ENCODE measurements at regions not wholly inside any gene's neighbourhood (a gene's known extent, or its start where the extent isn't known, plus 50 kb on each side); places are given as distances from the start of the nearest gene placed in this dataset.

DNA sequence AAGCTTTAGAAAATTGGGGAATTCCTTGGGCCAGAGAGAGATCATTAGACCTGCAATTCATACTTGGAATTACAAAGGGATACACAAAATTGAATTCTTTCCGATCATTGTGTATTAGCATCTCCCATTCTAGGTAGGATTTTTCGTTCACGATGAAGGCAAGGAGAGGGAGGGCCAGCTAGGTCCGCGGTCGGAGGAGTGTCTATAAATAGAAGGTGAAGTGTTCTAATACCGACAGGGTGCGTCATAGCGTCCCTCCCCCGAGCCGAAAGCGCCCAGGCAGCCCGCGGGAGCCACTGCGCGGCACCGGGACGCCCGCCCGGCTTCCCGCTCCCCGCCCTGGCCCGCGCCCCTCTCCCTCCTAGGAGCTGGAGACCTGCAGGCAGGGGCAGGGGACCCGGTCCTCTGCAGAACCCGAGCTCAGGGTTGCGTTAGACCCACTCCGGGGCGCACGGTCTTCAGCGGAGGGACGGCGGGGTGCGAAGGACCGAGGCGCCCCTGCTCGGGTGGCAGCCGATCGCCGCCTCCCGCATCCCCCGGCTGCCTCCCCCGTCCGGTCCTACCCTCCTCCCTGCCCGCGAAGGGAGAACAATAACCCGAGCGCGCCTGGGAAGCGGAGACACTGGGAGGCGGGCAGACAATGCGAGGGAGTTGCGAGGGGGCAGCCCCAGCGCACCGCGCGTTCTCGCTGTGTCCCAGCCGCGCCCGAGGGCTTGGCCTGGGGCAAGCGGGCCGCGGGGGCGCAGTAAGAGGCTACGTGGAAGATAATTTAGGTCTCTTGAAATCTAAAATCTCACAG lies 114.2 kb upstream of the SERTAD2 start (continued):
- TF ChIP-seq, protein P1, sequence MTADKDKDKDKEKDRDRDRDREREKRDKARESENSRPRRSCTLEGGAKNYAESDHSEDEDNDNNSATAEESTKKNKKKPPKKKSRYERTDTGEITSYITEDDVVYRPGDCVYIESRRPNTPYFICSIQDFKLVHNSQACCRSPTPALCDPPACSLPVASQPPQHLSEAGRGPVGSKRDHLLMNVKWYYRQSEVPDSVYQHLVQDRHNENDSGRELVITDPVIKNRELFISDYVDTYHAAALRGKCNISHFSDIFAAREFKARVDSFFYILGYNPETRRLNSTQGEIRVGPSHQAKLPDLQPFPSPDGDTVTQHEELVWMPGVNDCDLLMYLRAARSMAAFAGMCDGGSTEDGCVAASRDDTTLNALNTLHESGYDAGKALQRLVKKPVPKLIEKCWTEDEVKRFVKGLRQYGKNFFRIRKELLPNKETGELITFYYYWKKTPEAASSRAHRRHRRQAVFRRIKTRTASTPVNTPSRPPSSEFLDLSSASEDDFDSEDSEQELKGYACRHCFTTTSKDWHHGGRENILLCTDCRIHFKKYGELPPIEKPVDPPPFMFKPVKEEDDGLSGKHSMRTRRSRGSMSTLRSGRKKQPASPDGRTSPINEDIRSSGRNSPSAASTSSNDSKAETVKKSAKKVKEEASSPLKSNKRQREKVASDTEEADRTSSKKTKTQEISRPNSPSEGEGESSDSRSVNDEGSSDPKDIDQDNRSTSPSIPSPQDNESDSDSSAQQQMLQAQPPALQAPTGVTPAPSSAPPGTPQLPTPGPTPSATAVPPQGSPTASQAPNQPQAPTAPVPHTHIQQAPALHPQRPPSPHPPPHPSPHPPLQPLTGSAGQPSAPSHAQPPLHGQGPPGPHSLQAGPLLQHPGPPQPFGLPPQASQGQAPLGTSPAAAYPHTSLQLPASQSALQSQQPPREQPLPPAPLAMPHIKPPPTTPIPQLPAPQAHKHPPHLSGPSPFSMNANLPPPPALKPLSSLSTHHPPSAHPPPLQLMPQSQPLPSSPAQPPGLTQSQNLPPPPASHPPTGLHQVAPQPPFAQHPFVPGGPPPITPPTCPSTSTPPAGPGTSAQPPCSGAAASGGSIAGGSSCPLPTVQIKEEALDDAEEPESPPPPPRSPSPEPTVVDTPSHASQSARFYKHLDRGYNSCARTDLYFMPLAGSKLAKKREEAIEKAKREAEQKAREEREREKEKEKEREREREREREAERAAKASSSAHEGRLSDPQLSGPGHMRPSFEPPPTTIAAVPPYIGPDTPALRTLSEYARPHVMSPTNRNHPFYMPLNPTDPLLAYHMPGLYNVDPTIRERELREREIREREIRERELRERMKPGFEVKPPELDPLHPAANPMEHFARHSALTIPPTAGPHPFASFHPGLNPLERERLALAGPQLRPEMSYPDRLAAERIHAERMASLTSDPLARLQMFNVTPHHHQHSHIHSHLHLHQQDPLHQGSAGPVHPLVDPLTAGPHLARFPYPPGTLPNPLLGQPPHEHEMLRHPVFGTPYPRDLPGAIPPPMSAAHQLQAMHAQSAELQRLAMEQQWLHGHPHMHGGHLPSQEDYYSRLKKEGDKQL (CRISPR knock-in tag; IDR thresholded peaks at IDR 0.05; ENCODE audit: low read depth), result no peak
- TF ChIP-seq RXRB (CRISPR knock-in tag; IDR thresholded peaks at IDR 0.05; ENCODE audit: borderline replicate concordance) (peak; percentile 20; the same call in 1 of the 2 replicates), IRF9 (CRISPR knock-in tag; IDR thresholded peaks at IDR 0.05; ENCODE audit: borderline replicate concordance) (no peak; the same call in 1 of the 2 replicates), ZNF431 (CRISPR knock-in tag; IDR thresholded peaks at IDR 0.05; ENCODE audit: borderline replicate concordance, low read depth) (no peak), ERF (CRISPR knock-in tag; IDR thresholded peaks at IDR 0.05) (0 out of 2 replicates have a peak, but pooled peaks have one; percentile 25), ZNF687 (CRISPR knock-in tag; IDR thresholded peaks at IDR 0.05) (peak; percentile 79), SMAD9 (CRISPR knock-in tag; IDR thresholded peaks at IDR 0.05) (no peak), SALL2 (CRISPR knock-in tag; IDR thresholded peaks at IDR 0.05) (0 out of 2 replicates have a peak, but pooled peaks have one; percentile 40), ZC3H4 (CRISPR knock-in tag; IDR thresholded peaks at IDR 0.05; ENCODE audit: borderline replicate concordance) (no peak), ZEB1 (IDR thresholded peaks at IDR 0.05; ENCODE audit: insufficient replicate concordance, low read depth) (no peak)
- TF ChIP-seq, protein P2, sequence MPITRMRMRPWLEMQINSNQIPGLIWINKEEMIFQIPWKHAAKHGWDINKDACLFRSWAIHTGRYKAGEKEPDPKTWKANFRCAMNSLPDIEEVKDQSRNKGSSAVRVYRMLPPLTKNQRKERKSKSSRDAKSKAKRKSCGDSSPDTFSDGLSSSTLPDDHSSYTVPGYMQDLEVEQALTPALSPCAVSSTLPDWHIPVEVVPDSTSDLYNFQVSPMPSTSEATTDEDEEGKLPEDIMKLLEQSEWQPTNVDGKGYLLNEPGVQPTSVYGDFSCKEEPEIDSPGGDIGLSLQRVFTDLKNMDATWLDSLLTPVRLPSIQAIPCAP (CRISPR knock-in tag; IDR thresholded peaks at IDR 0.05; ENCODE audit: low read depth), result no peak
- TF ChIP-seq, protein P3, sequence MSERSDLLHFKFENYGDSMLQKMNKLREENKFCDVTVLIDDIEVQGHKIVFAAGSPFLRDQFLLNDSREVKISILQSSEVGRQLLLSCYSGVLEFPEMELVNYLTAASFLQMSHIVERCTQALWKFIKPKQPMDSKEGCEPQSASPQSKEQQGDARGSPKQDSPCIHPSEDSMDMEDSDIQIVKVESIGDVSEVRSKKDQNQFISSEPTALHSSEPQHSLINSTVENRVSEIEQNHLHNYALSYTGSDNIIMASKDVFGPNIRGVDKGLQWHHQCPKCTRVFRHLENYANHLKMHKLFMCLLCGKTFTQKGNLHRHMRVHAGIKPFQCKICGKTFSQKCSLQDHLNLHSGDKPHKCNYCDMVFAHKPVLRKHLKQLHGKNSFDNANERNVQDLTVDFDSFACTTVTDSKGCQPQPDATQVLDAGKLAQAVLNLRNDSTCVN (CRISPR knock-in tag; IDR thresholded peaks at IDR 0.05; ENCODE audit: borderline replicate concordance), result 0 out of 2 replicates have a peak, but pooled peaks have one; percentile 29

All from HepG2 (cell line).